ENCODE measurements at regions not wholly inside any gene's neighbourhood (a gene's known extent, or its start where the extent isn't known, plus 50 kb on each side); places are given as distances from the start of the nearest gene placed in this dataset.

DNA sequence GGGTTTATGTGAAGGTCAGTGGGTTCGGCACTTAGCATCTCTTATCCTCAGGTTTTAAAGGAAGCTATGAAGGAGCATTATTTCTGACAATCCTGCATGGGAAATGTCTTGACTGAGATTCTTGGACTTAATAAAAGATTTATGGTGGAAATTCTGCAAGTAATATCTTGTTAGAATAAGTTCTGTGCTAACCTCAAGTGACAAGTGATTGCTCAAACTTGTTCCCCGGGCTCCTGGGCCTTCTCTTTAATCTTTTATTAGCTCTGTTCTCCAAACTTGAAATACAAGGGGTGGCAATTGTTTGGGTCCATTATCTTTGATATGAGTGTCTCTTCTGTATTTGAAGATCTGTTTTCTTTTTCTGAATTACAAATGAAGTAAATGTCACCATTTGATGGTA, 140.6 kb upstream of the CTBP2 start:
- FAIRE-seq (no peak), DNase-seq (ENCODE audit: low read depth) (peak; percentile 12)
- Histone ChIP-seq H3K36me3 (ENCODE audit: control insufficient read depth, insufficient read depth, low read length) (no peaks in the 10 kb centered on the region), H3K4me3 (ENCODE audit: low read depth, low read length) (no peak overlapping the region), H3K27me3 (ENCODE audit: control insufficient read depth, insufficient read depth, low read length) (no peaks in the 10 kb centered on the region)
- no peak for TF ChIP-seq CTCF (IDR thresholded peaks at IDR 0.05; ENCODE audit: insufficient read depth, low read length, severe bottlenecking)

GRCh38 chr10:125299461-125299860, 139.1 kb upstream of the CTBP2 start:
- no peak for TF ChIP-seq CTCF (IDR thresholded peaks at IDR 0.05; ENCODE audit: insufficient read depth, low read length, severe bottlenecking)
- Histone ChIP-seq H3K36me3 (ENCODE audit: control insufficient read depth, insufficient read depth, low read length) (no peaks in the 10 kb centered on the region), H3K27me3 (ENCODE audit: control insufficient read depth, insufficient read depth, low read length) (no peaks in the 10 kb centered on the region), H3K4me3 (ENCODE audit: low read depth, low read length) (no peak overlapping the region)
- DNase-seq (ENCODE audit: low read depth) (no peak), FAIRE-seq (no peak)

DNA sequence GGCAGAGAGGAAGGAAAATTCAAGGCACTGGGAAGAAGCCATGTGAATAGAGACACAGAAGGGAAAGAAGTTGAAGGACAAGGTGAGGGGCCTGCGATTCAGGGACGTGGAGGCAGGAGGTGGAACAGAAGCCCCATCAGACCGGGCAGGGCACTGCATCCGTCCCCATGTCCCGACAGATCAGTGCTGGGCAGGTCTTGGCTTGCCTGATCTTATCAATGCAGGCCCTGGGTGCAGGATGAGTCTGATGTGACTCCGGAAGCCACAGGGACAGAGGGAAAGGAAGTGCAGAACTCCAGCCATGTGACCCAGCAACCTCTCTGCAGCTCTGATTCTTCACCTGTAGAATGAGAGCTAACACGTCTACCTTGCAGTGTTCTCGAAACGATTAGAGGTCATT, 136.2 kb upstream of the CTBP2 start:
- no peak overlapping the region for H3K4me3 ChIP-seq (ENCODE audit: low read depth, low read length)
- FAIRE-seq = peak; percentile 13
- no peaks in the 10 kb centered on the region for H3K36me3 ChIP-seq (ENCODE audit: control insufficient read depth, insufficient read depth, low read length)
- H3K27me3 ChIP-seq (ENCODE audit: control insufficient read depth, insufficient read depth, low read length) = no peaks in the 10 kb centered on the region
- peak; percentile 31 for DNase-seq (ENCODE audit: low read depth)
- TF ChIP-seq CTCF (IDR thresholded peaks at IDR 0.05; ENCODE audit: insufficient read depth, low read length, severe bottlenecking) = no peak

DNA sequence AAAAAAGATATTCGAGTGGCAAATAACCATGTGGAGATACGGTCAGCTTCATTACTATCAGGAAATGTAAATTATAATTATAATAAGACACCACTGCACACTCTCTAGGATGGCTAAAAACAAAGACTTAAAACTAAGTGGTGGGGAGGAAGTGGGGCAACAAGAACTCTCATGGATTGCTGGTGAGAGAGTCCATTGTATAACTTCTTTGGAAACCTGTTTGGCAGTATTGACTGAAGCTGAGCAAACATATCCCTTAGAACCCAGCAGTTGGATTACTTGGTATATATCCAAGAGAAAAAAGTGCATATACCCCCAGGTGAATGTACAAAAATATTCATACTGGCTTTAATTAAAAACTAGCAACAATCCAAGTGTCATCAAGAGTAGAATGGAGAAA, 133.7 kb upstream of the CTBP2 start:
- Histone ChIP-seq H3K4me3 (ENCODE audit: low read depth, low read length) (no peak overlapping the region), H3K27me3 (ENCODE audit: control insufficient read depth, insufficient read depth, low read length) (no peaks in the 10 kb centered on the region), H3K36me3 (ENCODE audit: control insufficient read depth, insufficient read depth, low read length) (no peaks in the 10 kb centered on the region)
- DNase-seq (ENCODE audit: low read depth) (peak; percentile 10), FAIRE-seq (no peak)
- no peak for TF ChIP-seq CTCF (IDR thresholded peaks at IDR 0.05; ENCODE audit: insufficient read depth, low read length, severe bottlenecking)

- Histone ChIP-seq H3K4me3 (ENCODE audit: low read depth, low read length) (no peak overlapping the region), H3K36me3 (ENCODE audit: control insufficient read depth, insufficient read depth, low read length) (no peaks in the 10 kb centered on the region), H3K27me3 (ENCODE audit: control insufficient read depth, insufficient read depth, low read length) (no peaks in the 10 kb centered on the region)
- FAIRE-seq (no peak), DNase-seq (ENCODE audit: low read depth) (no peak)
- no peak for TF ChIP-seq CTCF (IDR thresholded peaks at IDR 0.05; ENCODE audit: insufficient read depth, low read length, severe bottlenecking)
Measured at GRCh38 chr10:125291836-125292235, 131.5 kb upstream of the CTBP2 start.

DNA sequence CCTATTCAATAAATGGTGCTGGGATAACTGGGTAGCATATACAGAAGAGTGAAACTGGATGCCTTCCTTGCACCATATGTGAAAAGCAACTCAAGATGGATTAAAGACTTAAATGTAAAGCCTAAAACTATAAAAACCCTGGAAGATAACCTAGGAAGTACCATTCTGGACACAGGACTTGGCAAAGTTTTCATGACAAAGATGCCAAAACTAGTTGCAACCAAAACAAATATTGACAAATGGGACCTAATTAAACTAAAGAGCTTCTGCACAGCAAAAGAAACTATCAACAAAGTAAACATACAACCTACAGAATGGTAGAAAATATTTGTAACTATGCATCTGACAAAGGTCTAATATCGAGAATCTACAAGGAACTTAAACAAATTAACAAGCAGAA, 129.1 kb upstream of the CTBP2 start:
- FAIRE-seq (no peak), DNase-seq (ENCODE audit: low read depth) (no peak)
- Histone ChIP-seq H3K4me3 (ENCODE audit: low read depth, low read length) (no peak overlapping the region), H3K36me3 (ENCODE audit: control insufficient read depth, insufficient read depth, low read length) (no peaks in the 10 kb centered on the region), H3K27me3 (ENCODE audit: control insufficient read depth, insufficient read depth, low read length) (no peaks in the 10 kb centered on the region)
- no peak for TF ChIP-seq CTCF (IDR thresholded peaks at IDR 0.05; ENCODE audit: insufficient read depth, low read length, severe bottlenecking)
